AG09319 (cell line): ENCODE measurements at regions not wholly inside any gene's neighbourhood (a gene's known extent, or its start where the extent isn't known, plus 50 kb on each side); places are given as distances from the start of the nearest gene placed in this dataset.
"Not testable (repeated sequence)": the region's sequence is repeated elsewhere in the genome, so short reads cannot be mapped to it uniquely, and the experiment has no call there.

Source experiments
- DNase-seq: peaks from one replicate; pipeline ENCODE4 v3.0.0-alpha.2; 2010; ENCODE audit warnings: low read depth; ENCODE audit errors: extremely low read depth
- CTCF ChIP-seq: IDR thresholded peaks from 2 replicates; pipeline ENCODE4 v1.5.1; 2011; ENCODE audit warnings: low read depth, mild to moderate bottlenecking, inconsistent platforms, low read length, moderate library complexity

- TF ChIP-seq CTCF = no peak
- DNase-seq = no peak
Observed at GRCh38 chr18:22711192-22711685, 221.9 kb upstream of the RBBP8 start.

- TF ChIP-seq CTCF = no peak
- no peak for DNase-seq
Observed at GRCh38 chr18:22713511-22713910, 219.6 kb upstream of the RBBP8 start.

- not testable (repeated sequence) for DNase-seq
Observed at GRCh38 chr18:22717536-22717935, 215.6 kb upstream of the RBBP8 start.

GRCh38 chr18:22723221-22723620 lies 209.9 kb upstream of the RBBP8 start:
- DNase-seq = no peak
- TF ChIP-seq CTCF = no peak

GRCh38 chr18:22723773-22724172 lies 209.4 kb upstream of the RBBP8 start:
- no peak for DNase-seq
- no peak for TF ChIP-seq CTCF

GRCh38 chr18:22726469-22726868 lies 206.7 kb upstream of the RBBP8 start:
- no peak for TF ChIP-seq CTCF
- no peak for DNase-seq

GRCh38 chr18:22728016-22728415 lies 205.1 kb upstream of the RBBP8 start:
- DNase-seq = no peak
- TF ChIP-seq CTCF = no peak

GRCh38 chr18:22728481-22729105 lies 204.5 kb upstream of the RBBP8 start:
- DNase-seq = no peak
- no peak for TF ChIP-seq CTCF
